HEK293 (cell line): ENCODE measurements at regions not wholly inside any gene's neighbourhood (a gene's known extent, or its start where the extent isn't known, plus 50 kb on each side); places are given as distances from the start of the nearest gene placed in this dataset.

Source experiments
- CTCF ChIA-PET: fragments of 350-600 bp; formaldehyde crosslinking; extraction: SDS; loops from one replicate; lab custom pipeline; 2021; ENCODE audit warnings: antibody characterized with exemption; lab: Yijun Ruan, JAX
- POLR2A ChIA-PET: fragments of 300-600 bp; formaldehyde crosslinking; extraction: SDS; loops from one replicate; lab custom pipeline; 2020; ENCODE audit warnings: antibody characterized with exemption, inconsistent platforms; lab: Yijun Ruan, JAX
- H3K27ac ChIP-seq: fragments of 200-500 bp; sonication (Bioruptor generic); 2 replicates; pipeline ENCODE4 v1.5.1; 2014; ENCODE audit warnings: low read depth, low read length, control low read depth, inconsistent platforms; ENCODE audit errors: extremely low read depth
- H3K36me3 ChIP-seq, 2 experiments: fragments of 200-500 bp in 1 of 2; sonication (Bioruptor generic) in 1 of 2; 1 replicate in 1 of 2; 2 replicates in 1 of 2; pipeline ENCODE4 v1.5.1; 2014 to 2017; ENCODE audit warnings: inconsistent platforms in 2 of 2, low read length in 2 of 2; ENCODE audit not compliant: control insufficient read depth in 2 of 2, insufficient read depth in 1 of 2
- H3K4me1 ChIP-seq: fragments of 200-500 bp; sonication (Bioruptor generic); 2 replicates; pipeline ENCODE4 v1.5.1; 2014; ENCODE audit warnings: mild to moderate bottlenecking, low read length, inconsistent platforms; ENCODE audit not compliant: control insufficient read depth, insufficient read depth
- H3K4me3 ChIP-seq: 2 replicates; pipeline ENCODE4 v1.5.1; 2011; ENCODE audit warnings: low read depth, mild to moderate bottlenecking, control low read depth, low read length, moderate library complexity
- H3K9me3 ChIP-seq: fragments of 200-500 bp; sonication (Bioruptor generic); 2 replicates; pipeline ENCODE4 v1.5.1; 2014; ENCODE audit warnings: low read depth, low read length, inconsistent platforms; ENCODE audit not compliant: control insufficient read depth, insufficient read depth
- ATF2 ChIP-seq: fragments of 450-650 bp; formaldehyde crosslinking; IDR thresholded peaks from 2 replicates; pipeline ENCODE4 v1.5.1; 2016; ENCODE audit warnings: missing biosample characterization, missing genetic modification characterization, low read depth
- KLF7 ChIP-seq: fragments of 450-650 bp; formaldehyde crosslinking; IDR thresholded peaks from 2 replicates; pipeline ENCODE4 v1.5.1; 2016; ENCODE audit warnings: missing biosample characterization, missing genetic modification characterization, borderline replicate concordance
- PRDM6 ChIP-seq: fragments of 450-650 bp; formaldehyde crosslinking; IDR thresholded peaks from 2 replicates; pipeline ENCODE4 v1.5.1; 2017; ENCODE audit warnings: missing biosample characterization, missing genetic modification characterization
- REPIN1 ChIP-seq: fragments of 450-650 bp; formaldehyde crosslinking; IDR thresholded peaks from 2 replicates; pipeline ENCODE4 v1.5.1; 2017; ENCODE audit warnings: missing biosample characterization, missing genetic modification characterization, low read depth
- SALL2 ChIP-seq: fragments of 450-650 bp; formaldehyde crosslinking; IDR thresholded peaks from 2 replicates; pipeline ENCODE4 v1.5.0; 2017; ENCODE audit warnings: missing biosample characterization, mild to moderate bottlenecking, missing genetic modification characterization, borderline replicate concordance
- ZEB2 ChIP-seq: fragments of 450-650 bp; formaldehyde crosslinking; IDR thresholded peaks from 2 replicates; pipeline ENCODE4 v1.5.1; 2016; ENCODE audit warnings: missing biosample characterization, missing genetic modification characterization
- ZFHX2 ChIP-seq: fragments of 450-650 bp; formaldehyde crosslinking; conservative IDR thresholded peaks from 2 replicates; pipeline ENCODE4 v1.5.1; 2016; ENCODE audit warnings: missing biosample characterization, missing genetic modification characterization
- ZFP3 ChIP-seq: fragments of 450-650 bp; formaldehyde crosslinking; IDR thresholded peaks from 2 replicates; pipeline ENCODE4 v1.5.1; 2016; ENCODE audit warnings: low read depth, missing biosample characterization, missing genetic modification characterization
- ZFP37 ChIP-seq: fragments of 450-650 bp; formaldehyde crosslinking; IDR thresholded peaks from 2 replicates; pipeline ENCODE4 v1.5.1; 2016; ENCODE audit warnings: missing biosample characterization, missing genetic modification characterization
- ZIC2 ChIP-seq: fragments of 450-650 bp; formaldehyde crosslinking; IDR thresholded peaks from 2 replicates; pipeline ENCODE4 v1.5.1; 2016; ENCODE audit warnings: missing biosample characterization, missing genetic modification characterization
- ZNF146 ChIP-seq: fragments of 450-650 bp; formaldehyde crosslinking; IDR thresholded peaks from 2 replicates; pipeline ENCODE4 v1.5.1; 2016; ENCODE audit warnings: missing biosample characterization, missing genetic modification characterization
- ZNF211 ChIP-seq: fragments of 450-650 bp; formaldehyde crosslinking; IDR thresholded peaks from 2 replicates; pipeline ENCODE4 v1.5.1; 2016; ENCODE audit warnings: low read depth, missing biosample characterization, missing genetic modification characterization
- ZNF366 ChIP-seq: fragments of 450-650 bp; formaldehyde crosslinking; conservative IDR thresholded peaks from 2 replicates; pipeline ENCODE4 v1.5.1; 2016; ENCODE audit warnings: missing biosample characterization, missing genetic modification characterization
- ZNF37A ChIP-seq: fragments of 450-650 bp; IDR thresholded peaks from 2 replicates; pipeline ENCODE4 v1.5.1; 2018; ENCODE audit warnings: missing biosample characterization, missing genetic modification characterization
- ZNF530 ChIP-seq: fragments of 450-650 bp; formaldehyde crosslinking; IDR thresholded peaks from 2 replicates; pipeline ENCODE4 v1.5.1; 2016; ENCODE audit warnings: low read depth, missing biosample characterization, missing genetic modification characterization
- ZNF544 ChIP-seq: fragments of 450-650 bp; formaldehyde crosslinking; IDR thresholded peaks from 2 replicates; pipeline ENCODE4 v1.5.0; 2017; ENCODE audit warnings: missing biosample characterization, missing genetic modification characterization
- ZNF555 ChIP-seq: fragments of 450-650 bp; formaldehyde crosslinking; conservative IDR thresholded peaks from 2 replicates; pipeline ENCODE4 v1.5.1; 2017; ENCODE audit warnings: missing biosample characterization, mild to moderate bottlenecking, missing genetic modification characterization, inconsistent platforms
- ZNF626 ChIP-seq: fragments of 450-650 bp; sonication (Bioruptor Pico); formaldehyde crosslinking; IDR thresholded peaks from 2 replicates; pipeline ENCODE4 v1.5.1; 2018; ENCODE audit warnings: missing biosample characterization, missing genetic modification characterization, inconsistent platforms
- ZNF677 ChIP-seq: fragments of 450-650 bp; IDR thresholded peaks from 2 replicates; pipeline ENCODE4 v1.5.0; 2018; ENCODE audit warnings: missing biosample characterization, mild to moderate bottlenecking, missing genetic modification characterization, moderate library complexity
- ZNF704 ChIP-seq: fragments of 450-650 bp; formaldehyde crosslinking; IDR thresholded peaks from 2 replicates; pipeline ENCODE4 v1.5.1; 2016; ENCODE audit warnings: missing biosample characterization, missing genetic modification characterization
- ZNF830 ChIP-seq: fragments of 450-650 bp; IDR thresholded peaks from 2 replicates; pipeline ENCODE4 v1.5.0; 2018; ENCODE audit warnings: missing biosample characterization, missing genetic modification characterization, low read depth, mild to moderate bottlenecking, moderate library complexity
- ZNF837 ChIP-seq: fragments of 450-650 bp; formaldehyde crosslinking; IDR thresholded peaks from 2 replicates; pipeline ENCODE4 v1.5.1; 2016; ENCODE audit warnings: missing biosample characterization, missing genetic modification characterization
- TF ChIP-seq, protein P1 (sequence below): fragments of 450-650 bp; formaldehyde crosslinking; IDR thresholded peaks from 2 replicates; pipeline ENCODE4 v1.5.1; 2016; ENCODE audit warnings: missing biosample characterization, missing genetic modification characterization, borderline replicate concordance

DNA sequence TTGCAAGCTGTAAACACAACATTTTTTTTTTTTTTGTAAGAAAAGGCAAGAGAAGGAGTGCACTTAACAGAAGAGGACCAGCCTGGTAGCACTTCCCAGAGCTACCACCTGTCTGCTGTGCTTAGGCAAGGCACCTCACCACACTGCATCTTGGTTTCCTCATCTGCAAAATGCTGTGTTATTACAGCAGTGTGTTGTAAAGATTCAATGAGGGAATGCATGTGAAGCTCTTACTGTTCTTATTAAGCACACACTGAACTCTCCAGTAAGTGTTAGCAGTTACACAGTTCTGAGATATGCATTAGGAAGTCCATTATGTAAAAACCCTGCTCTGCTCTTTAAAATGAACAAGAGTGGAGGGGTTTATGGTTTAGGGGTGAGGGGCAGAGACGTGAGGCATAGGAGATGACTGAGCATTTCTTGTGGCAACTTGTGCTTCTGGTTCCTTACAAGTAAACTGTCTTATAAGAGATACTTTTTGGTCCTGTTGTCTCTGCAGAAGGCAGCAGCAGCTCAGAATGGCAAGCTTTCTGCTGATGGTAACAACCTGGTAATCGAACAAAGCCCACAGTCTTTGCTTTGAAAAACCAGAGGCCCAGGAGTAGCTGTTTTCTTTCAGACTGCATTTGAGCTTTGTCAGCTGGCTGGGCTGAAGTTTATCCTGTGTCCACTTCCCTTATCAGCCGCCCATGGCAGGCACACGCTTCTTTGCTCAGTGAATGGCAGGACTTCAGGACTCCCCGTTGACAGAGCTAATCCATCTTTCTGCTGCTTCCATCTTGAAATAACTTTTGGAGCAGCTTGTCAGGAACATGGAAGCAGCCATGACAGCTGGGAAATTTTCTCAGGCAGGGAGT, 98.8 kb upstream of the BMPER start (continued):
- TF ChIP-seq, protein P1, sequence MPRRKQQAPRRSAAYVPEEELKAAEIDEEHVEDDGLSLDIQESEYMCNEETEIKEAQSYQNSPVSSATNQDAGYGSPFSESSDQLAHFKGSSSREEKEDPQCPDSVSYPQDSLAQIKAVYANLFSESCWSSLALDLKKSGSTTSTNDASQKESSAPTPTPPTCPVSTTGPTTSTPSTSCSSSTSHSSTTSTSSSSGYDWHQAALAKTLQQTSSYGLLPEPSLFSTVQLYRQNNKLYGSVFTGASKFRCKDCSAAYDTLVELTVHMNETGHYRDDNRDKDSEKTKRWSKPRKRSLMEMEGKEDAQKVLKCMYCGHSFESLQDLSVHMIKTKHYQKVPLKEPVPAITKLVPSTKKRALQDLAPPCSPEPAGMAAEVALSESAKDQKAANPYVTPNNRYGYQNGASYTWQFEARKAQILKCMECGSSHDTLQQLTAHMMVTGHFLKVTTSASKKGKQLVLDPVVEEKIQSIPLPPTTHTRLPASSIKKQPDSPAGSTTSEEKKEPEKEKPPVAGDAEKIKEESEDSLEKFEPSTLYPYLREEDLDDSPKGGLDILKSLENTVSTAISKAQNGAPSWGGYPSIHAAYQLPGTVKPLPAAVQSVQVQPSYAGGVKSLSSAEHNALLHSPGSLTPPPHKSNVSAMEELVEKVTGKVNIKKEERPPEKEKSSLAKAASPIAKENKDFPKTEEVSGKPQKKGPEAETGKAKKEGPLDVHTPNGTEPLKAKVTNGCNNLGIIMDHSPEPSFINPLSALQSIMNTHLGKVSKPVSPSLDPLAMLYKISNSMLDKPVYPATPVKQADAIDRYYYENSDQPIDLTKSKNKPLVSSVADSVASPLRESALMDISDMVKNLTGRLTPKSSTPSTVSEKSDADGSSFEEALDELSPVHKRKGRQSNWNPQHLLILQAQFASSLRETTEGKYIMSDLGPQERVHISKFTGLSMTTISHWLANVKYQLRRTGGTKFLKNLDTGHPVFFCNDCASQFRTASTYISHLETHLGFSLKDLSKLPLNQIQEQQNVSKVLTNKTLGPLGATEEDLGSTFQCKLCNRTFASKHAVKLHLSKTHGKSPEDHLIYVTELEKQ (tag by site-specific recombination), result no peak
- no peak for TF ChIP-seq ZNF37A (tag by site-specific recombination)
- no peak for TF ChIP-seq ZNF544 (tag by site-specific recombination)
- TF ChIP-seq ZNF626 (tag by site-specific recombination), result no peak
- no peak for TF ChIP-seq ZNF830 (tag by site-specific recombination)
- no peak for TF ChIP-seq KLF7
- TF ChIP-seq ZNF366, result no peak
- no peak for TF ChIP-seq ZNF677 (tag by site-specific recombination)
- no peak for TF ChIP-seq ZNF530 (tag by site-specific recombination)

DNA sequence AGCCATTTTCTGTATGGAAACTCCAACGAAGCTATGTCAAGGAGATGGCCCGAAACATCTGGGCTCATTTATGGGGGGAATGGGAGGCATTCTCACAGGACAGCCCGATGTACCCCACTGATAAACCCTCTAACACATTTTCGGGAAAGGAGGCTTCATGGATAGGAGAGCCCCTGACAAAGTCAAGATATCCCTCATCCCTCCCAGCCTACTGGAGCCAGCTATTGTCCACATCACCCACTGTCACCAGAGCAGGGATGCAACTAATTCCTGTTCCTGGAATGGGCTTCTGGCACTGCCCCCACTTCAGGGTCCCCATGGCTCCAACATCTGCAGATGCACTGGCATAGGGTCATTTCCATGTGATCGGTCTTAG, 98.2 kb upstream of the BMPER start:
- TF ChIP-seq ZIC2 (no peak), ZFP37 (no peak), ZFP3 (tag by site-specific recombination) (no peak), ZNF704 (tag by site-specific recombination) (no peak), ZNF146 (tag by site-specific recombination) (no peak), ATF2 (no peak), SALL2 (tag by site-specific recombination) (no peak), ZNF211 (tag by site-specific recombination) (no peak), ZFHX2 (tag by site-specific recombination) (no peak), ZNF555 (no peak), ZEB2 (no peak), ZNF837 (tag by site-specific recombination) (no peak), REPIN1 (tag by site-specific recombination) (no peak), PRDM6 (tag by site-specific recombination) (no peak)
- Histone ChIP-seq H3K9me3 (no peaks in the 10 kb centered on the region), H3K36me3 (no peaks in the 10 kb centered on the region), H3K4me3 (no peak overlapping the region), H3K27ac (no peak overlapping the region), H3K4me1 (peaks cover 8% of the 10 kb centered on the region)
- ChIA-PET CTCF (interaction anchor here (0.6 to 2.2 kb wide), 28 partner anchors 9 to 943 kb away, joined by 3 to 16 read pairs (median 5); no protein-coding TSS in a partner anchor), POLR2A (no interaction called here)
